Liver (tissue), 8 donors: ENCODE measurements at regions not wholly inside any gene's neighbourhood (a gene's known extent, or its start where the extent isn't known, plus 50 kb on each side); places are given as distances from the start of the nearest gene placed in this dataset.

Experiments
- DNase-seq: peaks from one replicate; pipeline ENCODE4 v3.0.0-alpha.2; 2017; ENCODE audit warnings: low spot score
- H3K27ac ChIP-seq, 2 donors: one replicate each; pipeline ENCODE4 v1.7.0; 2013; ENCODE audit warnings: inconsistent platforms in 2 of 2, low read length in 2 of 2, control low read depth in 1 of 2, low read depth in 1 of 2, mild to moderate bottlenecking in 1 of 2
- H3K27me3 ChIP-seq, 4 donors: one replicate each; pipeline versions ENCODE4 v1.6.1 to v1.7.0; 2013; ENCODE audit warnings: low read length in 3 of 4, inconsistent platforms in 1 of 4, mild to moderate bottlenecking in 1 of 4, moderate library complexity in 1 of 4; ENCODE audit not compliant: control insufficient read depth in 4 of 4, insufficient read depth in 4 of 4
- H3K36me3 ChIP-seq, 4 donors: one replicate each; pipeline versions ENCODE4 v1.6.1 to v1.7.0; 2013; ENCODE audit warnings: low read length in 3 of 4, mild to moderate bottlenecking in 3 of 4, low read depth in 1 of 4, moderate library complexity in 1 of 4; ENCODE audit not compliant: control insufficient read depth in 4 of 4, insufficient read depth in 3 of 4
- H3K4me1 ChIP-seq, 4 donors: one replicate each; pipeline versions ENCODE4 v1.6.1 to v1.7.0; 2013; ENCODE audit warnings: low read length in 3 of 4, mild to moderate bottlenecking in 3 of 4, moderate library complexity in 1 of 4; ENCODE audit not compliant: control insufficient read depth in 4 of 4, insufficient read depth in 4 of 4
- H3K4me3 ChIP-seq, 3 donors: one replicate each; pipeline versions ENCODE4 v1.6.1 to v1.7.0; 2013; ENCODE audit warnings: low read length in 3 of 3, control low read depth in 1 of 3, low read depth in 1 of 3, mild to moderate bottlenecking in 1 of 3
- H3K9ac ChIP-seq, 2 donors: one replicate each; pipeline ENCODE4 v1.7.0; 2013; ENCODE audit warnings: low read length in 2 of 2, mild to moderate bottlenecking in 2 of 2, moderate library complexity in 2 of 2, control low read depth in 1 of 2, low read depth in 1 of 2
- H3K9me3 ChIP-seq, 4 donors: one replicate each; pipeline versions ENCODE4 v1.6.1 to v1.7.0; 2013; ENCODE audit warnings: low read length in 3 of 4; ENCODE audit not compliant: control insufficient read depth in 4 of 4
- EGR1 ChIP-seq, 2 donors: IDR thresholded peaks; 2 replicates each; pipeline ENCODE4 v1.6.1; 2016 to 2018; ENCODE audit warnings: antibody characterized with exemption in 2 of 2, low read depth in 2 of 2
- FOXA1 ChIP-seq: IDR thresholded peaks from 2 replicates; pipeline ENCODE4 v1.6.1; 2016; ENCODE audit warnings: antibody characterized with exemption
- FOXA2 ChIP-seq: IDR thresholded peaks from 2 replicates; pipeline ENCODE4 v1.6.1; 2016; ENCODE audit warnings: antibody characterized with exemption
- GABPA ChIP-seq, 2 donors: IDR thresholded peaks in 1 of 2; conservative IDR thresholded peaks in 1 of 2; 2 replicates each; pipeline ENCODE4 v1.6.1; 2016; ENCODE audit warnings: antibody characterized with exemption in 2 of 2, mild to moderate bottlenecking in 1 of 2, moderate library complexity in 1 of 2
- HNF4A ChIP-seq, 2 donors: conservative IDR thresholded peaks; 2 replicates each; pipeline ENCODE4 v1.6.1; 2016; ENCODE audit warnings: antibody characterized with exemption in 2 of 2, mild to moderate bottlenecking in 2 of 2
- HNF4G ChIP-seq: IDR thresholded peaks from 2 replicates; pipeline ENCODE4 v1.6.1; 2016; ENCODE audit warnings: antibody characterized with exemption
- JUND ChIP-seq, 2 donors: IDR thresholded peaks; 2 replicates each; pipeline ENCODE4 v1.6.1; 2016; ENCODE audit warnings: antibody characterized with exemption in 2 of 2
- NR2F2 ChIP-seq: IDR thresholded peaks from 2 replicates; pipeline ENCODE4 v1.6.1; 2016; ENCODE audit warnings: antibody characterized with exemption
- RAD21 ChIP-seq, 2 donors: IDR thresholded peaks; 2 replicates each; pipeline ENCODE4 v1.6.1; 2016; ENCODE audit warnings: antibody characterized with exemption in 2 of 2, mild to moderate bottlenecking in 2 of 2
- RXRA ChIP-seq, 2 donors: IDR thresholded peaks; 2 replicates each; pipeline ENCODE4 v1.6.1; 2017 to 2018; ENCODE audit warnings: antibody characterized with exemption in 2 of 2, mild to moderate bottlenecking in 1 of 2
- SP1 ChIP-seq: IDR thresholded peaks from 2 replicates; pipeline ENCODE4 v1.6.1; 2018; ENCODE audit warnings: antibody characterized with exemption, mild to moderate bottlenecking
- TAF1 ChIP-seq: conservative IDR thresholded peaks from 2 replicates; pipeline ENCODE4 v1.6.1; 2016; ENCODE audit warnings: antibody characterized with exemption, mild to moderate bottlenecking
- YY1 ChIP-seq: IDR thresholded peaks from 2 replicates; pipeline ENCODE4 v1.6.1; 2016; ENCODE audit warnings: antibody characterized with exemption, mild to moderate bottlenecking
- WGBS: extraction: QIAGEN DNeasy Blood & Tissue Kit; methylation state at CpG from one replicate; pipeline ENCODE4 v1.1.7; 2013; 5-methylcytosine and 5-hydroxymethylcytosine counted together
- TF ChIP-seq, protein P1 (sequence below): IDR thresholded peaks from 2 replicates; pipeline ENCODE4 v1.6.1; 2016; ENCODE audit warnings: antibody characterized with exemption
- TF ChIP-seq, protein P2 (sequence below): IDR thresholded peaks from 2 replicates; pipeline ENCODE4 v1.6.1; 2016; ENCODE audit warnings: antibody characterized with exemption
- TF ChIP-seq, protein P3 (sequence below): fragments of 150-350 bp; IDR thresholded peaks from 2 replicates; pipeline ENCODE4 v1.5.1; 2017; ENCODE audit warnings: improper control_type of control experiment, low read depth, low read length; ENCODE audit not compliant: missing input control
- TF ChIP-seq, protein P4 (sequence below): IDR thresholded peaks from 2 replicates; pipeline ENCODE4 v1.6.1; 2016; ENCODE audit warnings: antibody characterized with exemption, mild to moderate bottlenecking
- TF ChIP-seq, protein P5 (sequence below): IDR thresholded peaks from 2 replicates; pipeline ENCODE4 v1.6.1; 2016; ENCODE audit warnings: antibody characterized with exemption
- donor health status: healthy.
- donor health status: healthy.
- donor health status: healthy.
- donor health status: healthy.
- donor health status: healthy.

DNA sequence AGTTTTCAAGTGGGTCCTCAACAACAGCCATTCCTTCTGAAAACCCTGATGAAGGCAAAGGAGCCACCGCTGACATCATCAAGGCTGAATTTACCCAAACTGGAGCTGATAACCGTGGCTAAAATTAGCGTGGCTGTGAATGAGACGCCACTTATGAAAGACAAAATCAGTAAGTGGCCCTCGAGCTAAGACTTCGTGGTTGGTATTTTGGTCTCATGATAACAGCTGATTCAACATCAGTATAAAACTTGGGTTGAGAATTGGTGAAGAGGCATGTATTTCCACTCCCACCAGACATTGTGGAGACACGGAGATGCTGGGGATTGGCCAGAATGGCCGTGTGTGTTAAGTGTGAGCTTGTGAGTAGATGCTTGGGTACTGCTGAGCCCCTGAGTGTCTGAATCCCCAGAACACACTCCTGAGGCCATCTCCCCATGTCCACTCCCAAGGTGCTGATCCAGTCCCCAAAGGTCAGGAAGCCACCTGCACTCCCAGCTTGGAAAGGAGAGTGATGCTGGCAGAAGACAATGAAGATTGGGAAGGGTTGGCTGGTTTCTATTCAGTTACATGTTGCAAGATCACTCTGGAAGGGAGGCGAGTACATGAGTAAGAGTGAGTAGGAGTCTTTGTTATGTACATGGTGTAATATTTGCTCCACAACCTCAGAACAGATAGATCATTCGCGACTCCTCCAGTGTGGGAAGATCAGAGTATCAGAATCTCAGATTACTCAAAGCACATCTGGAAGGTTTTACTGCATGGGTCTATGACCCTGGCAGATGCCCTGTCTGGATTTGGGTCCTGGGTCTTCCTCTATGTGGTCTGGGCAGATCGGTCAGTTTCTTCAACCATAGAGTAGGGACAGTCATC, 207.7 kb downstream of the HS3ST3A1 start:
- H3K9me3 ChIP-seq, result no peaks in the 10 kb centered on the region
- no peak for TF ChIP-seq YY1
- DNase-seq, result no peak
- no peak overlapping the region for H3K9ac ChIP-seq
- H3K36me3 ChIP-seq, result no peaks in the 10 kb centered on the region
- no peak overlapping the region for H3K27ac ChIP-seq
- no peaks in the 10 kb centered on the region for H3K4me1 ChIP-seq
- no peaks in the 10 kb centered on the region for H3K27me3 ChIP-seq
- WGBS, result 91% methylated on average over 12 of the region's 12 CpGs
- H3K4me3 ChIP-seq, result no peak overlapping the region

DNA sequence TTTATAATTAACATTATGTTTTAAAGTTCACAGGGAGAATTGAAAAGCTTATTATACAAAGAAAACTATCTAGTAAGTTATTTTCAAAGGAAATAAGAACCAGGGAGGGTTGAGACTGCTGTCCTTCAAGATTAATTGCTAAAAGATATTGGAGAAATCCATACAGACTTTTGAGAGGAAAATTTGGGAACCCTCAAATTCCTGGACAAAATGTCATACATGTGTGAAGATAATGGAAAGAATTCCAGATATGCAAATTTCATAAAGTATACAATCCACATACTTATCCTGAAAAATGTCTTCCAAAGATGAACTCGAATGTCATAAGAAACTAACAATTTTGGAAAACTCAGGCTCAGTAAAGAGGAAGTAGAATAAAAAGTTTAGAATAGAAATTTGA, 213.8 kb downstream of the HS3ST3A1 start:
- H3K4me3 ChIP-seq, result no peak overlapping the region
- TF ChIP-seq RXRA (IDR thresholded peaks at IDR 0.05) (no peak), FOXA1 (no peak), JUND (IDR thresholded peaks at IDR 0.05) (no peak), YY1 (no peak), FOXA2 (no peak), NR2F2 (no peak), GABPA (IDR thresholded peaks at IDR 0.05 in 1 of 2, conservative IDR thresholded peaks at IDR 0.05 in 1 of 2) (no peak)
- TF ChIP-seq, protein P1, sequence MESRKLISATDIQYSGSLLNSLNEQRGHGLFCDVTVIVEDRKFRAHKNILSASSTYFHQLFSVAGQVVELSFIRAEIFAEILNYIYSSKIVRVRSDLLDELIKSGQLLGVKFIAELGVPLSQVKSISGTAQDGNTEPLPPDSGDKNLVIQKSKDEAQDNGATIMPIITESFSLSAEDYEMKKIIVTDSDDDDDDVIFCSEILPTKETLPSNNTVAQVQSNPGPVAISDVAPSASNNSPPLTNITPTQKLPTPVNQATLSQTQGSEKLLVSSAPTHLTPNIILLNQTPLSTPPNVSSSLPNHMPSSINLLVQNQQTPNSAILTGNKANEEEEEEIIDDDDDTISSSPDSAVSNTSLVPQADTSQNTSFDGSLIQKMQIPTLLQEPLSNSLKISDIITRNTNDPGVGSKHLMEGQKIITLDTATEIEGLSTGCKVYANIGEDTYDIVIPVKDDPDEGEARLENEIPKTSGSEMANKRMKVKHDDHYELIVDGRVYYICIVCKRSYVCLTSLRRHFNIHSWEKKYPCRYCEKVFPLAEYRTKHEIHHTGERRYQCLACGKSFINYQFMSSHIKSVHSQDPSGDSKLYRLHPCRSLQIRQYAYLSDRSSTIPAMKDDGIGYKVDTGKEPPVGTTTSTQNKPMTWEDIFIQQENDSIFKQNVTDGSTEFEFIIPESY, result no peak
- TF ChIP-seq, protein P2, sequence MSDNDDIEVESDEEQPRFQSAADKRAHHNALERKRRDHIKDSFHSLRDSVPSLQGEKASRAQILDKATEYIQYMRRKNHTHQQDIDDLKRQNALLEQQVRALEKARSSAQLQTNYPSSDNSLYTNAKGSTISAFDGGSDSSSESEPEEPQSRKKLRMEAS, result no peak
- 76% methylated on average over 1 of the region's 1 CpG for WGBS
- H3K9me3 ChIP-seq, result no peaks in the 10 kb centered on the region
- DNase-seq, result no peak
- no peak overlapping the region for H3K9ac ChIP-seq
- no peaks in the 10 kb centered on the region for H3K27me3 ChIP-seq
- no peaks in the 10 kb centered on the region for H3K36me3 ChIP-seq
- no peak overlapping the region for H3K27ac ChIP-seq
- H3K4me1 ChIP-seq, result no peaks in the 10 kb centered on the region

DNA sequence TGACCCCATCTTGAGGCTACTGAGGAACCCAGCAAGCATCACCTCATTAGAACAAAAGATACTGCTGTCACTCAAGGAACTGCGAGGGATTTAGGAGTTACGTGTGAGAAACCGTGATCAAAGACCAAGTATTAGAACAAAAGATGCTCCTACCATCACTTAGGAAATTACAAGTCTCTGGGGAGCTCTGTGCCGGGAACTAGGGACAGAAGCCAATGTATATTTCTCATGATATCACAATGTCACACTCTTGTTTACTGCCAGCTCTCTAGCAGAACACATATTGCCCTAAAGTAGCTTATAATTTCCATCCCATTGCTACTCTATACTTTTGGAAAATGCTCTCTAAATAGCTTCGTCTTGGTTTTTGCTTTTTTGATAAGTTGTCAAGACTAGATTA, 214.5 kb downstream of the HS3ST3A1 start:
- no peaks in the 10 kb centered on the region for H3K4me1 ChIP-seq
- no peaks in the 10 kb centered on the region for H3K9me3 ChIP-seq
- DNase-seq, result no peak
- 90% methylated on average over 5 of the region's 5 CpGs for WGBS
- no peak overlapping the region for H3K27ac ChIP-seq
- H3K9ac ChIP-seq, result no peak overlapping the region
- no peak overlapping the region for H3K4me3 ChIP-seq
- no peaks in the 10 kb centered on the region for H3K27me3 ChIP-seq
- H3K36me3 ChIP-seq, result no peaks in the 10 kb centered on the region
- TF ChIP-seq HNF4G (no peak), HNF4A (conservative IDR thresholded peaks at IDR 0.05) (no peak), TAF1 (no peak), EGR1 (IDR thresholded peaks at IDR 0.05; ENCODE audit: low read depth in 2 of 2) (no peak), SP1 (no peak), JUND (IDR thresholded peaks at IDR 0.05) (no peak), YY1 (no peak), RAD21 (IDR thresholded peaks at IDR 0.05) (no peak), NR2F2 (no peak), GABPA (IDR thresholded peaks at IDR 0.05 in 1 of 2, conservative IDR thresholded peaks at IDR 0.05 in 1 of 2) (no peak), FOXA1 (no peak)
- TF ChIP-seq, protein P1, result no peak
- TF ChIP-seq, protein P3, sequence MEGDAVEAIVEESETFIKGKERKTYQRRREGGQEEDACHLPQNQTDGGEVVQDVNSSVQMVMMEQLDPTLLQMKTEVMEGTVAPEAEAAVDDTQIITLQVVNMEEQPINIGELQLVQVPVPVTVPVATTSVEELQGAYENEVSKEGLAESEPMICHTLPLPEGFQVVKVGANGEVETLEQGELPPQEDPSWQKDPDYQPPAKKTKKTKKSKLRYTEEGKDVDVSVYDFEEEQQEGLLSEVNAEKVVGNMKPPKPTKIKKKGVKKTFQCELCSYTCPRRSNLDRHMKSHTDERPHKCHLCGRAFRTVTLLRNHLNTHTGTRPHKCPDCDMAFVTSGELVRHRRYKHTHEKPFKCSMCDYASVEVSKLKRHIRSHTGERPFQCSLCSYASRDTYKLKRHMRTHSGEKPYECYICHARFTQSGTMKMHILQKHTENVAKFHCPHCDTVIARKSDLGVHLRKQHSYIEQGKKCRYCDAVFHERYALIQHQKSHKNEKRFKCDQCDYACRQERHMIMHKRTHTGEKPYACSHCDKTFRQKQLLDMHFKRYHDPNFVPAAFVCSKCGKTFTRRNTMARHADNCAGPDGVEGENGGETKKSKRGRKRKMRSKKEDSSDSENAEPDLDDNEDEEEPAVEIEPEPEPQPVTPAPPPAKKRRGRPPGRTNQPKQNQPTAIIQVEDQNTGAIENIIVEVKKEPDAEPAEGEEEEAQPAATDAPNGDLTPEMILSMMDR, result no peak
- TF ChIP-seq, protein P4, sequence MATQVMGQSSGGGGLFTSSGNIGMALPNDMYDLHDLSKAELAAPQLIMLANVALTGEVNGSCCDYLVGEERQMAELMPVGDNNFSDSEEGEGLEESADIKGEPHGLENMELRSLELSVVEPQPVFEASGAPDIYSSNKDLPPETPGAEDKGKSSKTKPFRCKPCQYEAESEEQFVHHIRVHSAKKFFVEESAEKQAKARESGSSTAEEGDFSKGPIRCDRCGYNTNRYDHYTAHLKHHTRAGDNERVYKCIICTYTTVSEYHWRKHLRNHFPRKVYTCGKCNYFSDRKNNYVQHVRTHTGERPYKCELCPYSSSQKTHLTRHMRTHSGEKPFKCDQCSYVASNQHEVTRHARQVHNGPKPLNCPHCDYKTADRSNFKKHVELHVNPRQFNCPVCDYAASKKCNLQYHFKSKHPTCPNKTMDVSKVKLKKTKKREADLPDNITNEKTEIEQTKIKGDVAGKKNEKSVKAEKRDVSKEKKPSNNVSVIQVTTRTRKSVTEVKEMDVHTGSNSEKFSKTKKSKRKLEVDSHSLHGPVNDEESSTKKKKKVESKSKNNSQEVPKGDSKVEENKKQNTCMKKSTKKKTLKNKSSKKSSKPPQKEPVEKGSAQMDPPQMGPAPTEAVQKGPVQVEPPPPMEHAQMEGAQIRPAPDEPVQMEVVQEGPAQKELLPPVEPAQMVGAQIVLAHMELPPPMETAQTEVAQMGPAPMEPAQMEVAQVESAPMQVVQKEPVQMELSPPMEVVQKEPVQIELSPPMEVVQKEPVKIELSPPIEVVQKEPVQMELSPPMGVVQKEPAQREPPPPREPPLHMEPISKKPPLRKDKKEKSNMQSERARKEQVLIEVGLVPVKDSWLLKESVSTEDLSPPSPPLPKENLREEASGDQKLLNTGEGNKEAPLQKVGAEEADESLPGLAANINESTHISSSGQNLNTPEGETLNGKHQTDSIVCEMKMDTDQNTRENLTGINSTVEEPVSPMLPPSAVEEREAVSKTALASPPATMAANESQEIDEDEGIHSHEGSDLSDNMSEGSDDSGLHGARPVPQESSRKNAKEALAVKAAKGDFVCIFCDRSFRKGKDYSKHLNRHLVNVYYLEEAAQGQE, result no peak
- TF ChIP-seq, protein P5, sequence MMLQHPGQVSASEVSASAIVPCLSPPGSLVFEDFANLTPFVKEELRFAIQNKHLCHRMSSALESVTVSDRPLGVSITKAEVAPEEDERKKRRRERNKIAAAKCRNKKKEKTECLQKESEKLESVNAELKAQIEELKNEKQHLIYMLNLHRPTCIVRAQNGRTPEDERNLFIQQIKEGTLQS, result no peak
